Testis (tissue), 2 donors: ENCODE measurements at regions not wholly inside any gene's neighbourhood (a gene's known extent, or its start where the extent isn't known, plus 50 kb on each side); places are given as distances from the start of the nearest gene placed in this dataset.
A peak's percentile ranks its signal among the peaks of the same experiment; 100 is the strongest.

Experiments
- POLR2A ChIP-seq: fragments of 450-650 bp; IDR thresholded peaks from one replicate; pipeline ENCODE4 v1.6.1; 2017; ENCODE audit warnings: antibody characterized with exemption, mild to moderate bottlenecking, moderate library complexity
- TF ChIP-seq, protein P1 (sequence below), 3 experiments: fragments of 450-650 bp in 2 of 3; fragments of 200-600 bp in 1 of 3; sonication (generic) in 1 of 3; IDR thresholded peaks; one replicate each; pipeline ENCODE4 v1.5.1; 2016 to 2019; ENCODE audit warnings: antibody characterized with exemption in 3 of 3, mild to moderate bottlenecking in 2 of 3, moderate library complexity in 1 of 3

DNA sequence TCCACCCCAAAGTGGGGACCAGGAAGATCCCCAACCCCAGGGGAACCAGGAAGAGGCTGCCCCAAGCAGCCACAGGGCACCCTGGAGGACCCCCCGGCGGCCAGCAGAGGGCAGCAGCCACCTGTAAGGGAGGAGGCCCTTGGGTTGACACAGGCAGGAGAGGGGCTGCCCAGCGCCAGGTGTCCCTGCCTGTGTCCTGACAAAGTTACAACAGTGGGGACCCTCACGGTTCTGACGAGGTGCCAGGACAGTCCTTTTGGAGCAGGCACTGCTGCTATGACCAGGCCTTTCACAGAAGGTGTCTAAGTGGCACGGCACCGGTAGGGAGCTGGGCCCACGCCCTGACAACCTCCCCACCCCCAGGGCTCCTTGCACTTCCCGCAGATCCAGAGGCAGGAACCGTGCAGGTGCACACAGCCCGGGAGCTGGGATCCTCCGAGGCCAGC is 176.7 kb downstream of the BMP7 start:
- TF ChIP-seq, protein P1, sequence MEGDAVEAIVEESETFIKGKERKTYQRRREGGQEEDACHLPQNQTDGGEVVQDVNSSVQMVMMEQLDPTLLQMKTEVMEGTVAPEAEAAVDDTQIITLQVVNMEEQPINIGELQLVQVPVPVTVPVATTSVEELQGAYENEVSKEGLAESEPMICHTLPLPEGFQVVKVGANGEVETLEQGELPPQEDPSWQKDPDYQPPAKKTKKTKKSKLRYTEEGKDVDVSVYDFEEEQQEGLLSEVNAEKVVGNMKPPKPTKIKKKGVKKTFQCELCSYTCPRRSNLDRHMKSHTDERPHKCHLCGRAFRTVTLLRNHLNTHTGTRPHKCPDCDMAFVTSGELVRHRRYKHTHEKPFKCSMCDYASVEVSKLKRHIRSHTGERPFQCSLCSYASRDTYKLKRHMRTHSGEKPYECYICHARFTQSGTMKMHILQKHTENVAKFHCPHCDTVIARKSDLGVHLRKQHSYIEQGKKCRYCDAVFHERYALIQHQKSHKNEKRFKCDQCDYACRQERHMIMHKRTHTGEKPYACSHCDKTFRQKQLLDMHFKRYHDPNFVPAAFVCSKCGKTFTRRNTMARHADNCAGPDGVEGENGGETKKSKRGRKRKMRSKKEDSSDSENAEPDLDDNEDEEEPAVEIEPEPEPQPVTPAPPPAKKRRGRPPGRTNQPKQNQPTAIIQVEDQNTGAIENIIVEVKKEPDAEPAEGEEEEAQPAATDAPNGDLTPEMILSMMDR (IDR thresholded peaks at IDR 0.05): peak; percentile 76 to 91 (median 82)
- no peak for TF ChIP-seq POLR2A
